ENCODE measurements at regions not wholly inside any gene's neighbourhood (a gene's known extent, or its start where the extent isn't known, plus 50 kb on each side); places are given as distances from the start of the nearest gene placed in this dataset.

DNA sequence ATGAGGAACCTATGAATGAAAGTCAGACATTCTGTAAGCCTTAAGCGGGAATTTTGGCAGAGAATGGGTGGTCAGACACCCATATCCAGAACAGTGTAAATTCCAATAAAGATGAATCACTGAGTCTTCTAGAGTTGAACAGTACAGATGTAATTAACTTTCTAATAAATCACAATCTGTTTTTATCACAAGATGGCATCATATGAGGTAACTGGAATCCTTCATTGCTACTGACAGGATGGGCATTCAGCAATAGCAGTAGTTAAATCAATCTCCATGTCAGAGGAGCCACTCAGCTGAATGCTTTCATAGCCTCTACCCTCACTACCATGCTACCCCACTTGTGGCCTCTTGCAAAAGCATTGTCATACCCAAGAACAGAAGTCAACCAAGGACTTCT, 690.3 kb downstream of the AMY1C start:
- TF ChIP-seq POLR2A (IDR thresholded peaks at IDR 0.05; ENCODE audit: low read depth, low read length) = no peak
- TF ChIP-seq, protein P1, sequence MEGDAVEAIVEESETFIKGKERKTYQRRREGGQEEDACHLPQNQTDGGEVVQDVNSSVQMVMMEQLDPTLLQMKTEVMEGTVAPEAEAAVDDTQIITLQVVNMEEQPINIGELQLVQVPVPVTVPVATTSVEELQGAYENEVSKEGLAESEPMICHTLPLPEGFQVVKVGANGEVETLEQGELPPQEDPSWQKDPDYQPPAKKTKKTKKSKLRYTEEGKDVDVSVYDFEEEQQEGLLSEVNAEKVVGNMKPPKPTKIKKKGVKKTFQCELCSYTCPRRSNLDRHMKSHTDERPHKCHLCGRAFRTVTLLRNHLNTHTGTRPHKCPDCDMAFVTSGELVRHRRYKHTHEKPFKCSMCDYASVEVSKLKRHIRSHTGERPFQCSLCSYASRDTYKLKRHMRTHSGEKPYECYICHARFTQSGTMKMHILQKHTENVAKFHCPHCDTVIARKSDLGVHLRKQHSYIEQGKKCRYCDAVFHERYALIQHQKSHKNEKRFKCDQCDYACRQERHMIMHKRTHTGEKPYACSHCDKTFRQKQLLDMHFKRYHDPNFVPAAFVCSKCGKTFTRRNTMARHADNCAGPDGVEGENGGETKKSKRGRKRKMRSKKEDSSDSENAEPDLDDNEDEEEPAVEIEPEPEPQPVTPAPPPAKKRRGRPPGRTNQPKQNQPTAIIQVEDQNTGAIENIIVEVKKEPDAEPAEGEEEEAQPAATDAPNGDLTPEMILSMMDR (IDR thresholded peaks at IDR 0.05; ENCODE audit: extremely low read depth in 1 of 2, insufficient read depth in 1 of 2, low read depth in 1 of 2, low read length in 2 of 2) = no peak
- no peak for TF ChIP-seq EZH2 (IDR thresholded peaks at IDR 0.05; ENCODE audit: borderline replicate concordance, low read depth, low read length, severe bottlenecking)
- no peak for TF ChIP-seq JUN (IDR thresholded peaks at IDR 0.05; ENCODE audit: borderline replicate concordance, insufficient read depth, insufficient read length, low read depth)
- TF ChIP-seq GATA2 (IDR thresholded peaks at IDR 0.05; ENCODE audit: insufficient read depth, insufficient read length, low read depth, low read length) = no peak
- TF ChIP-seq MYC (IDR thresholded peaks at IDR 0.05; ENCODE audit: low read depth, low read length) = no peak

All from endothelial cell of umbilical vein (primary cell).